ENCODE measurements at regions not wholly inside any gene's neighbourhood (a gene's known extent, or its start where the extent isn't known, plus 50 kb on each side); places are given as distances from the start of the nearest gene placed in this dataset.

DNA sequence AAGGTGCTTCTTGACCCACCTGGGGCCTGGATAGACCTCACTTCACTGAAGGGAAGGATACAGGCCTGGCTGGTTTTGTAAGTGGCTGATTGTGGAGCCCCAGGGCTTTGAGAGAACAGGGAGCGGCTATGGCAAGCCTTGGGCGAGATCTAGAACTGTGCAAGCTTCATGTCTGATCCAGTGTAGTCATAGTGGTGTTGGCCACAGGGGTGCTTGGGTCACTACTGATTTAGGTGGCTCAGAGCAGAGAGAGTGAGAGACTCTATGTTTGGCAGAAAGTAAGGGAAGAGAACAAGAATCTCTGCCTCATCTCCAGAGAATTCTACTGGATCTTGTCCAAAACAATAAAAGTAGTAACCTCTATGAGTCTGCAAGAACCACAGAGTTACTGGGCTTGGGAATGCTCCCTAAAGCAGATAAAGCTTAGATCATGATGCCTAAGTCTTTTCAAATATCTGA lies 394.2 kb upstream of the EPHA3 start:
- TF ChIP-seq, protein P1, sequence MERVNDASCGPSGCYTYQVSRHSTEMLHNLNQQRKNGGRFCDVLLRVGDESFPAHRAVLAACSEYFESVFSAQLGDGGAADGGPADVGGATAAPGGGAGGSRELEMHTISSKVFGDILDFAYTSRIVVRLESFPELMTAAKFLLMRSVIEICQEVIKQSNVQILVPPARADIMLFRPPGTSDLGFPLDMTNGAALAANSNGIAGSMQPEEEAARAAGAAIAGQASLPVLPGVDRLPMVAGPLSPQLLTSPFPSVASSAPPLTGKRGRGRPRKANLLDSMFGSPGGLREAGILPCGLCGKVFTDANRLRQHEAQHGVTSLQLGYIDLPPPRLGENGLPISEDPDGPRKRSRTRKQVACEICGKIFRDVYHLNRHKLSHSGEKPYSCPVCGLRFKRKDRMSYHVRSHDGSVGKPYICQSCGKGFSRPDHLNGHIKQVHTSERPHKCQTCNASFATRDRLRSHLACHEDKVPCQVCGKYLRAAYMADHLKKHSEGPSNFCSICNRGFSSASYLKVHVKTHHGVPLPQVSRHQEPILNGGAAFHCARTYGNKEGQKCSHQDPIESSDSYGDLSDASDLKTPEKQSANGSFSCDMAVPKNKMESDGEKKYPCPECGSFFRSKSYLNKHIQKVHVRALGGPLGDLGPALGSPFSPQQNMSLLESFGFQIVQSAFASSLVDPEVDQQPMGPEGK (CRISPR knock-in tag; IDR thresholded peaks at IDR 0.05; ENCODE audit: borderline replicate concordance): no peak
- TF ChIP-seq TSHZ2 (CRISPR knock-in tag; IDR thresholded peaks at IDR 0.05) (no peak), ZFP3 (CRISPR knock-in tag; IDR thresholded peaks at IDR 0.05) (no peak), TCF4 (CRISPR knock-in tag; IDR thresholded peaks at IDR 0.05; ENCODE audit: borderline replicate concordance) (no peak), ZNF8 (CRISPR knock-in tag; IDR thresholded peaks at IDR 0.05) (no peak), ISL1 (CRISPR knock-in tag; IDR thresholded peaks at IDR 0.05) (no peak), PPARA (CRISPR knock-in tag; IDR thresholded peaks at IDR 0.05; ENCODE audit: borderline replicate concordance) (no peak), TOX (CRISPR knock-in tag; IDR thresholded peaks at IDR 0.05; ENCODE audit: borderline replicate concordance) (no peak), ZC3H10 (CRISPR knock-in tag; IDR thresholded peaks at IDR 0.05) (no peak)

Measured in SK-N-SH treated with all-trans-retinoic acid at 6 μM for 48 hours (cell line).